GM10248 (cell line): ENCODE measurements at regions not wholly inside any gene's neighbourhood (a gene's known extent, or its start where the extent isn't known, plus 50 kb on each side); places are given as distances from the start of the nearest gene placed in this dataset.

Experiments
- CTCF ChIA-PET: fragments of 300-600 bp; sonication (Branson Sonifier 250); formaldehyde crosslinking; extraction: SDS; loops from one replicate; lab custom pipeline; 2021; ENCODE audit warnings: antibody characterized with exemption; lab: Yijun Ruan, JAX
- POLR2A ChIA-PET: fragments of 350-650 bp; sonication (Branson Sonifier 250); formaldehyde crosslinking; extraction: SDS; loops from one replicate; lab custom pipeline; 2020; ENCODE audit warnings: antibody characterized with exemption; lab: Yijun Ruan, JAX
- DNase-seq: peaks from one replicate; pipeline ENCODE4 v3.0.0; 2012; ENCODE audit errors: extremely low spot score
- CTCF ChIP-seq: IDR thresholded peaks from 2 replicates; pipeline ENCODE4 v1.5.1; 2012; ENCODE audit warnings: mild to moderate bottlenecking, low read depth; ENCODE audit errors: extremely low read depth, missing control alignments, control extremely low read depth

DNA sequence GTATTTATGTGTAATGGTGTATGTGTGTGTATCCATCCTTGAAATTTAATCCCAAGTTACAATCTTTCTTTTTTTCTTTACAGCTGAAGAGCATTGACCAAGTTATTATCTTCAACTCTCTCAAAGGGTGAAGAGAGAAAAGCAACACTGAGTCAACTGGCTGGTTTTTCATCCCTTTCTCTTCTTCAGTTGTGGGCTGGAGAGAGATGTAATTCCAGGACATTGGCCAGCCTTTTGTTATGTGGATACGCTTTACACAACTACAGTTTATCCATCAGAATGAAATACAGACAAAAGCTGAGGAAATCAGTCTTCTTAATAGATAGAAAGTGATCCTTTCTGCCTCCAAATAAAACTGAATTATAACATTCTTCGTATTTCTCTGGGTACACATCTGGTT, 357.0 kb upstream of the NCAM2 start:
- no peak for DNase-seq
- POLR2A ChIA-PET = no interaction called here
- CTCF ChIA-PET = no interaction called here
- no peak for TF ChIP-seq CTCF

- ChIA-PET CTCF (no interaction called here), POLR2A (no interaction called here)
- no peak for TF ChIP-seq CTCF
- DNase-seq = no peak
Measured at GRCh38 chr21:20642681-20643080, 355.5 kb upstream of the NCAM2 start.

DNA sequence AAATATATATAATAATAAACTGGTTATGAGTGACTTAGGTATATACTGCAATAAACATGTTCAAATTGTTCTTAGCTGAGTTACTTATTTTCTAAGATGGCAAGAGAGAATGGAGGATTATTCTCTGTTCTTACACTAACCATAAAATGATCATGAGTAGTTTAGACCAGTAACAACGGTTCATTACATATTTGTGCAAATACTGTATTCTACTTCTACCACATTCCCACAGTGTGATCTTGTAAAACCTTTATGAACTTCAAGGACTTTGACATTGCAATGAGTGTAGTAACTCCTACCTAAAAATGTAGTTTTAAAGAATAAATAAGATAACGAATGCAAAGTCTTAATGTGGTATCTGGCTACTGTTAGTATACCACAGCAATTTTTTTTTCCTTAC, 353.7 kb upstream of the NCAM2 start:
- ChIA-PET CTCF (no interaction called here), POLR2A (no interaction called here)
- no peak for DNase-seq
- TF ChIP-seq CTCF = no peak

- DNase-seq = no peak
- ChIA-PET POLR2A (no interaction called here), CTCF (no interaction called here)
- TF ChIP-seq CTCF = no peak
Measured at GRCh38 chr21:20645344-20645743, 352.9 kb upstream of the NCAM2 start.

DNA sequence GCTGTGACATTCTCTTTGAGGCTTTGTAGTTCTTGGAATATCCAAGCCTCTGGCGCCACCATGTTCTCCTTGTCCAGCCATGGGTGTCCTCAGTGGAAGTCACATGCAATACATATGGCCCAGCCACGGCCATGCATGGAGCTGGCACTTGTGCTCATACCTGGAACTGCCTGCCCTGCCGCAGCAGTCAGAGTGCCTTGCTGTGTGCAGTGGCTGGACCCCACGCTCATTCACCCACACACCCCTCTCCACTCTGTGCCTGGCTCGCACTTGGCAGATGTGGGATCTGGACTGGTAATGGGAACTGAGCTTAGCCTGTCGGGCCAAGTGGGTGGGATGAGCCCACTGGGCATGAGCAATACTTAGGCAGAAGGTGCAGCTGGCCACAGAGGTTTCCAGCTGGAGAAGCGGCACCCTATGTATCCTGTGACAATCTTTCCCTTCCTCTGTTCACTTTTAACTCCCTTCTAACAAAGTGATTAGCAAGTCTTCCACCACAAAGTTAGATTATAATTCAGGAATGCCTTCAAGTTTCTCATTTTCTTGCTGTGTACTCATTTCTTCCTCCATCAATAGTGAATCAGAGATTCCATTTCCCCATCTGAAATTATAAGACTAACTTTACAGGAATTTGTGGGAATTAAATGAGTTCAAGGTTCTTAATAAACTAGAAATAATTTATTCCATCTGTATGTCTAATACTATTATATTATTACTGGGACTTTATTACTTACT, 351.6 kb upstream of the NCAM2 start:
- no peak for TF ChIP-seq CTCF
- CTCF ChIA-PET = interaction anchor here (1.1 kb wide), 1 partner anchor 22 kb away, joined by 3 read pairs; no protein-coding TSS in a partner anchor
- POLR2A ChIA-PET = no interaction called here
- no peak for DNase-seq

DNA sequence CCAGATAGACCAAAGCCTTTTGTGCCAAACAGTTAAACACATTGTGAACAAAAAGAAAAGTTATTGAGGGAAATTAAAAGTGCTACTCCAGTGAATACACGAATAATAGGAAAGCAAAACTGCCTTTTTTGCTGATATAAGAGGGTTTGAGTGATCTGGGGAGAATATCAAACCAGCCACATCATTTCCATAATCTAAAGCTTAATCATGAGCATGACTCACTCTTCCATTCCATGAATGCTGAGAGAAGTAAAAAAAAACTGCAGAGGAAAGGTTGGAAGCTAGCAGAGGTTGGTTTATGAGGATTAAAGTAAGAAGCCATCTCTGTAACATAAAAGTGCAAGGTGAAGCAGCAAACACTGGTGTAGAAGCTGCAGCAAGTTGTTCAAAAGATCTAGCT, 350.6 kb upstream of the NCAM2 start:
- no peak for DNase-seq
- TF ChIP-seq CTCF = no peak
- CTCF ChIA-PET = no interaction called here
- POLR2A ChIA-PET = no interaction called here
